Stimulated activated CD8-positive, alpha-beta memory T cell treated with anti-CD3 and anti-CD28 coated beads, Interleukin-4, amount 100 ng/mL, for 48 hours (primary cell): ENCODE measurements at regions not wholly inside any gene's neighbourhood (a gene's known extent, or its start where the extent isn't known, plus 50 kb on each side); places are given as distances from the start of the nearest gene placed in this dataset.

Experiments
- DNase-seq: peaks from one replicate; pipeline ENCODE4 v3.0.0-alpha.2; 2020

- no peak for DNase-seq
Measured at GRCh38 chr1:37130221-37130948, 96.1 kb upstream of the GRIK3 start.

DNA sequence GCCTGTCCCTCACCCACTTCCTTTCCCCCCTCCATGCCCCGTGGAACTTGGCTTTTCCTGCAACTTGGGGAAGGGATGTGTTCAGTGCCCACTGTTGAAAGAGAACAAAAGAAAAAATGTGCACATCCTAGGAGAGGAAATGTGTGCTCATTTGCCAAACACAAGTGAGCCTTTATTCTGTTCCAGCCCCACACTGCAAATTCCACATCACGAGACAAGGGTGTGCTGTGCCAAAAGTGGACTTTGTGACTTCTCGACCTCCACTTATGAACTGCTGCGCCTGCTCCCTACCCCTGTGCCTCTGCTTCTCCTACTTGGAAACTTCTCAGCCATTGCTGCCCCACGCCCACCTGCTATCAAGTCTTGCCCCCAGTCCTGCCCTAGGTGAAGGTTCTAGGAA, 97.0 kb upstream of the GRIK3 start:
- DNase-seq = no peak

DNA sequence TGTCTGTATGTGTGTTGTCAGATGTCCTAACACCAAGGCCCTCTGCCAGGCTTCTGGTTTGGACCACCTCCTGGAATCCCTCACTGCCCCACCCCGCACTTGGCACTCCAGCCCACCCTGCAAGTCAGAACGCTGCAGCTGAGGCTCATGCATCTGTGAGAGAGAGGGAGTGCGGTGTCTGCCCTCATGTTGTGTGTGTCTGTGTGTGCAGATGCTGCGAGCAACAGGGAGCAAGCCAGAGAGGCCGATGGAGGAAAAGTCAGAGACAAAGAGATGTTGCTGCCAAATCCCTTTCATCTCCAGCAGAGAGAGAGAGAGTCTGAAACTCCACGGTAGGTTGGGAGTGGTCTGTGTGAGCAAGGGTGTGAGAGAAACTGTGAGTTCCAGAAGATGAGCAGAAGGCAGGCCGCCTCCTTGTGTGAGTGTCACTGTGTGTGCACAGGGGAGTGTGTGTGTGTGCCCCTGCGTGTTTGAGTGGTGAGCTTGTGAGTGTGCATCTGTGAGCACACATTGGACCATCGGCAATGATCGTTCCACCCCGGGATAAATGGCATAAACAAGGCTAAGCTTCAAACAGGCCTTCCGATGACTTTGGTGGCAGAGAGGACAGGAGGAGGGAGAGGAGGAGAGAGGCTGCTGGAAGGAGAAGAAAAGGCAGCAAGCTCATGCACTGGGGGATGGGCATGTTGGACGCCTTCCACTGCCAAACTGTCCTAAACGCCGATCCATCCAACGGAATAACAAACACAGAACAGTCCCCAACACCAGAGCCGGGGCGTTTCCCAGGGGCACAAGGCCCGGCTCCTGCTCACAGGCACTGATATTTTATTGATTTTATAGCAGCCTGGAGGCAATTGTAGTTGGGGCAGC, 99.2 kb upstream of the GRIK3 start:
- no peak for DNase-seq

DNA sequence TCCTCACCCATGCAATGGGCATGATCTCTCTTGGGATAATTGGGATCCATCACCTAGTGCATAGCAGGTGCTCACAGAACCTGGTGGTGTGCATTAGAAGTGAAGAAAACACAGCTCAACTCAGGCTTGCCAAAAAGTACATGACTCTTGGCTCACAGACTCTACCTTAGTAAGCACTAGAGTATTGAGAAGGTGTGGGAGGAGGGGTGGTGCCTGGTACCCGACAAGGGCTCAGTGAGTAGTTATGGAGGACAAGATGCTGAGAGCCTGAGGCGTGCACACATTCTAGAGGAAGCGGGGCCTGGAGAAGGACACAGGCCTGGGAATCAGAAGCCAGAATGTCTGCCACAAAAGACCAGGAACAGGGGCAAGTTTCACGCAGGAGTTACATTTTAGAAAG, 100.3 kb upstream of the GRIK3 start:
- no peak for DNase-seq

DNA sequence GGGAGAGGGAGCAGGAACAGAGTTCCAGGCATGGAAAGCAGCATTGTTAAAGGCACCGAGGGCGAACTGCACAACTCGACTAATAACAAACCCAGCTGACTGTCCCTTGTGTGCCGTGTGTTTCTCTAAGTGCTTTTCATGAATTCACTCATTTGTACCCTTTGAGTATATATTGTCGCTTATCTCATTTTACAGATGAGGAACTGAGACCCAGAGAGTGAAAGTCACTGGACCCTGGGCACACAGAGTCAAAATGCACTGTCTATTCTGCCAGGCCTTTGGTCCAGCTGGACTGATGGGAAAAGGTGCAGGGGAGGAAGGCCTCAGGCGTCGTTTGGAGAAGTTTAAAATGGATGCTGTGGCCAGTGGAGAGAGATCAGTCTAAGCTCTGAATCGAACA, 100.7 kb upstream of the GRIK3 start:
- no peak for DNase-seq

GRCh38 chr1:37137014-37137413, 102.7 kb upstream of the GRIK3 start:
- DNase-seq = no peak

DNA sequence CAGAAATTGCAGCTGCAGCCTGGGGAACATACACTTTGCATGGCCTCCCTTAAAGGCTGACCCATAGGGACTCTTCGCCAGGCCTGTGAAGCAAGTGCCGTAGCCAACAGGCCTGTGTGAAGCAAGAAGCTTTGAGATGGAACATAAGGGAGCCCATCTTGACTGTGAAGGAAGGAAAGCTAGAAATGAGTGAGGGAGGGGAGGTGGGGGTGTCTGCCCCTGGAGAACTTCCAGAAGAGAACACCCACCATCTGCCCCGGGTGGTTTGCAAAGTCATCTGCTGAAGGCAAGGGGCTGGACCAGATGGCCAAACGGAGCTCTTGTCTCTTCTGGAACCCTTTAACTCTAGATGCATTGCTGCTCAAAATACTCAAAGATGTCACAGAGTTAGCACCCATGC, 103.3 kb upstream of the GRIK3 start:
- no peak for DNase-seq

DNA sequence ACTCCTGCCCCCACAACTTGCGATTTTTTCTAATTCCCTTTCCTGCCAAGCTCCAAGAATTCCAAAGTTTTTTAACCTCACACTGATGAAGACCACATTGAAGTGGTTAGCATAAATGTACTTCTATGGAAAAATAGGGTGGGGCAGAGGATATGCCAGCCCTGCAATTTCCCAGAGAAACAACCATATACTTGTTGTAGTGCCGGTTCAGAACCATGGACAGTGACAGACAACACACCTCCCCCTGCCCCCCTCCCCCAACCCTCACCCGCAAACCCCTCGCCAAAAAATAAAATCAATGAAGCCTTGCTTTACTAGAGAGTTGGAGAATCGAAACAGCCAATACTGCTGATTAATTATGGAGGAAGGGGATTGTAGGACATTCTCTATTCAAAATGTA, 109.5 kb upstream of the GRIK3 start:
- DNase-seq = no peak

GRCh38 chr1:37146071-37146470, 111.8 kb upstream of the GRIK3 start:
- DNase-seq = no peak

DNA sequence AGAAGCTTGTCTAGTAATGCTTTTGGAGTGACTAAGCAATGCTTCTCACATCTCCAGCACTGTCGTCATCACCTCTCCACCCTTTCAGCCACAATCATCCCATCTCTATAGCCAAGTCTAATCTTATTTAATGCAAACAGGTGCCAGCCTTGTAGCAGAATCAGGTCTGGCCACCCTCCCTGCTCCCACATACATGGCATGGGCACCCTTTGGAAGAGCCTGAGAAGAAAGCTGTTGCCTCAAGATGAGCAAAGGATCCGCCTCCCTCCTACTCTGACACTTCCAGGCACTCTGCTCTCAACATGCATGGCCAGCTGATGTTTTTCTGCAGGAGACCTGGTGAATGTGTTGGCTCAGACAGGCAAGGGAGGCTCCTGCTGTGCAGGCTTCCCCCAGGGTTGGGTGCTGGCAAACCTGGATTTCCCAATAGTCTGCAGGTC, 113.1 kb upstream of the GRIK3 start:
- DNase-seq = no peak

DNA sequence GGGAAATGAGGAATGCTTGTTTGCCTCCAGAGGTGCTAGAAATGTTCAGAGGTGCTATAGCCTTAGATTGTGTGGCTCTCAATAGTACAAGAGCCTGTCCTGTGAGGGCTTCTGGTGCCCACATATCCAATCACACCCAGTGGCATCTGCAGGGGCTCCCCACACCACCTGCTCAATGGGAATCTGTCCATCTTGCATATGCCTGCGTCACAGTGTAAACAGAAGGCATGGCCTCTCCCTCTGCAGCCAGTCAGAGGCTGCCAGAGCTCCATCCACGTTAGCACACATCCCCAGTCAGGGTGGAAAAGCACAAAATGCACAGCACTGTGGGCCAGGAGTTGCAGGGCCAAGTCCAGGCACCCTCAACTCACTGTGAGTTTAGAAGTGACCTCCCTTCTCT, 113.6 kb upstream of the GRIK3 start:
- DNase-seq = no peak

GRCh38 chr1:37148663-37149062, 114.3 kb upstream of the GRIK3 start:
- DNase-seq = no peak

DNA sequence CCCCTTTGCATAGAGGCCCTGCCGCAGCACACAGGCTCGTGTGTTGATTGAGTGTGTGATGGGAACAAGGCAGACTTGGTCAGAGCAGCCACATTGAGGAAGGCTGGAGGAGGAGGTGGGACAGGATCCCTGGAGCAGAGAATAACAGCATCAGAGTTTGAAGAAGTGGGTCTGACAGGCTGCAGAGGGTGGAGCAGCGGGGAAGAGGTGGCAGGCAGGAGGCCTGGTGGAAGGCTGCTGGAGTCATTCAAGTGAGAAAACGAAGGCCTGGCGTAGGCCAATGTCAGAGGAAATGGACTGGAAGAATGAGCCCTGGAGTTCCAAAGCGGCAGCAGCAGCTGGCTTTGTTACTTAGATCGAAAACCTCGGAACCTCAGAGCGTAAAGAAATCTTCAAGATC, 115.0 kb upstream of the GRIK3 start:
- no peak for DNase-seq

- no peak for DNase-seq
Measured at GRCh38 chr1:37150986-37151385, 116.7 kb upstream of the GRIK3 start.

DNA sequence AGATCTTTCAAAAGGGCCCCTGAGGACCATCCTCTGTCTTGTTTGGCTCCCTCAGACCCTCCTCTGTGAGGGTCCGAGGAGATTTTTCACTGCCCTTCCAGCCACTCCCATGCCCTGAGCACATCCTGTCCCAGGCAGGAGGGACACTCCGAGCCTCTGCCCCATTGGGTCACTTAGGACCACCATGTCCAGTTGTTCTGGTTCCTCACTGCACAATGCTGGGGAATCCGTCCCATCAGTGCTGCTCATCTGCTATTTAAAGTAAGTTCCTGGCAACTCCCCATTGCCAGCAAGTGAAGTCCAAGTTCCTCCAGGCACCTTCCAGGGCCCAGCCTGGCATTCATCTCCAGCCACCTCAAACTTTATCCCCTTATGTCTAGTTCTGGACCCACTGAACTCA, 117.5 kb upstream of the GRIK3 start:
- DNase-seq = no peak

DNA sequence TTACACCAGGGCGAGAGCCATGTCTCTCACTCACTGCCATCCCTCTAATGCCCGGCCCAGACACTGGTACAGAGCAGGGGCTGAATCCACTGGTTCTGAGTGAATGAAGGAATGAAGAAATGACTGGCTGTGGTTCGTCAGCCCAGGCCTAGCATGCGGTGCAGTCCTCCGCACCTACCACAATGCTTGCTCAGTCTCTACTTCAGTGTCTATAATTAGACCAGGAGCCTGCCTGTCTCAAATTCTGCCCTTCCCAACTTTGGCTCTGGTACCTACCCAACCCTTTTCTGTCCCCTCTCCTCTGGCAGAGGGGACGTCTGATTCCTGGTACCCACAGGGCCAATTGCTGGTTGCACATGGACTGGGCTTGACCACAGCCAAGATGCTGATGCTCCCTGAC, 118.2 kb upstream of the GRIK3 start:
- no peak for DNase-seq

DNA sequence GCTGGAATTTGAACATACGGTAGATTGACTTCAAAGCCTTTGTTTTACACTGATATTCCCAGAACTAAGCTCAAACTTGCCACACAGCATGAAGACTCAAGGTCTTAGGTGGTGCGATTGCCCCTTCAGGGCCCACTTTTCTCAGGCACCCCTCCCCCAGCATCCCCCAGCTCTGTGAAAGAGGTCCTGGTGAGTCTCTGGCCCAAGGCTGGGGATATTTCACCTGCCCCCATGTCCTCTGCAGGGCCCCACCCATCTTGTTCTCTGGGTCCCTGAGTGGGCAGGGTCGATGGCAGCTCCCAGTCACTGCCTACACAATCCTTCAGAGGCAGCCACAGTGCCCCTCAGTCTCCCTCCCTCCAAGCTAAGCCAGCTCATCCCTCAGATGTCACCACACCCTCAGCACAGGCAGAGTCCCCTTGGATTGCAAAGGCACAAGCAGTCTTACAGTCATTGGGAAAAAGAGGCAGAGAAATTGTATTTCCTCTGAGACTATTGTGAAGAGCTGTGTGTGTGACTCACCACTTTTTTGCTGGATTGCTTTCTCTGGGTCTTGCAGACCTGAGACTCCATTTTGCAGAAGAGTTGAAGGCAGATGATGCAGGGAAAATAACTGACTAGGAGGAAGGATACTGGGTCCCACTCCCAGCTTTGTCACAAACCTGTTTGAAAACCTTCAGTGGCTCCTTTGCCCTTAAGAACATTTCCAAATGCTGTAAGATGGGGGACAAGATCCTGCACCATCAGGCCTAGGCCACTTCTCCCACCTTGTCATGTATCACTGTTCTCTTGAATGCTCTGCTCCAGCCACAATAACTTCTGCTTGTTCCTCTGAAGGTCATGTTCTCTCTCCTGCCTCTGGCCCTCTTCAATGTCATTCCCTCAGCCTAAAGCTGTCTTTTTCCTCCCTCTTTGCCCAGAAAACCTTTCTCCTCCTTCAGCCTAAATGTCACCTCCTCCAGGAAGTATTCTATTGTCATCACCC, 119.1 kb upstream of the GRIK3 start:
- DNase-seq = no peak

DNA sequence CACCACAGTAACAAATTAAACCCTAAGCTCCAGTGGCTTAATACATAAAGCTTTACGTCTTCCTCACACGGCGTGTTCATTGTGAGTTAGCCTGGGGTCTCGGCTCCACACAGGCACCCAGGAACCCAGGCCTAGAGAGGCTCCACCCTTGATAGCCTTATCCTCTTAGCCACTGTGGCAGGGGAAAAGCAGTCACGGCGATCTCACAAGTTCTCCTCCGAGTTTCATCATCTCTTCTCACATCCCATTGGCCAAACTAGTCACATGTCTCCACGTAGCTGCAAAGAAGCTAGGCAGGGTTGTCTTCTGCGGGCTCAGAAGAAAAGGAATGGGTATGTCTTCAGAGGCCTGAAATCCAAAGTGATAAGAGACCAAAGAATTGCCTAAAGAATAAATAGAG, 122.3 kb upstream of the GRIK3 start:
- no peak for DNase-seq

DNA sequence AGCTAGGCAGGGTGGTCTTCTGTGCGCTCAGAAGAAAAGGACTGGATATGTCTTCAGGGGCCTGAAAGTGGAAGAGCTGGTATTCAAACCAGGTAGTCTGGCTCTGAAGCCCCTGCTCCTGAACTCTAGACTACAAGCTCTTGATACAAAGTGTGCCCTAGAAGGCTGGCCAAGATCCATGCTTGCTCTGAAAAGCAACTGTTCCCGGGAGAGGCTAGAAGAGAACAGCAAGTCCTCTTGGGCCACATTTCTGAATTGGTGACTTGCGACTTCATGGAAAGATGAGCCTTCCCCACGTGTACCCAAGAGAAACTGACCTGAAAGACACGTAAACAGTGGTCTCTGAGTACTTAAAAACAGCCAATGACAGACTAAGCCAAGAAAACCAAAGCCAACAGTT, 123.3 kb upstream of the GRIK3 start:
- DNase-seq = no peak

DNA sequence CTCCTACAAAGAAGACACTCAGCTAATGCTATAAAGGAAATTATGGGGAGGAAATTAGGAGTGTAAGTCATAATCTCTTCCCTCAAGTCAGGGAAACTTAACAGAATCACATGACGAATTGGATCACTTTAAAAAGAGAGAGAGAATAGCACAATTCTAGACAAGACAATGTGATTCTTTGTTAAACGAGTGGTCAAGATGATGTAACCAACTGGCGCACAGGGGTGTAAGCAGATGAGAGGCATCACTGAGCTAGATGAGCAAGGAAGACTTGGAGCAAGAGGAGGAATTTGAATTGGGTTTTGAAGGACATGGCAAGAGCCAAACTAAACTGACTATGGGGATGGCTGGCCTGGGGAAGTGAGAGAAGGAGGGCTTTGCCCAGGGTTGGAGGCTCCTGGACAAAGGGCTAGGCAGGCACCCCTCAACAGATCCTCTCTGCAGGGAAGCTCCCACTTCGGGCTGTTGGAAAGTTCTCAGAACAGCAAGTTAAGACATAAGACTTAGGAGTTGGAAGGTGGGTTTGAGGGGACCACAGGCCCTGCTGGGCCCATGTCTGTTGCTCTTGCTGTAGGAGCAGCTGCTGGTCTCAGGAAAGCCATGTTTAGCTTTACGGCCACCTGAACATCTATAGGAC, 123.9 kb upstream of the GRIK3 start:
- DNase-seq = no peak

- no peak for DNase-seq
Measured at GRCh38 chr1:37159102-37159501, 124.8 kb upstream of the GRIK3 start.

GRCh38 chr1:37161171-37161570, 126.9 kb upstream of the GRIK3 start:
- DNase-seq = no peak

DNA sequence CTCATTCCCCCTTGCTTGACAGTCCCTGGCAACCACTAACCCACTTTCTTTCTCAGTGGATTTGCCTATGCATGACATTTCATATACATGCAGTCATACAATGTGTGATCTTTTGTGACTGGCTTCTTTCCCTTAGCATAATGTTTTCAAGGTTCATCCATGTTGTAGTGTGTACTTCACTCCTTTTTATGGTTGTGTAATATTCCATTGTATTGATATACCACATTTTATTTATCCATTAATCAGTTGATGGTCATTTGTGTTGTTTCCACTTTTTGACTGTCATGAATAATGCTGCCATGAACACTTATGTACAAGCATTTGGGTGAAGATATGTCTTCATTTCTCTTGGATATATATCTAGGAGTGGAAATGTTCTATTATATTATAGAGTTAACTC, 127.7 kb upstream of the GRIK3 start:
- no peak for DNase-seq
